ENCODE measurements at regions not wholly inside any gene's neighbourhood (a gene's known extent, or its start where the extent isn't known, plus 50 kb on each side); places are given as distances from the start of the nearest gene placed in this dataset.

DNA sequence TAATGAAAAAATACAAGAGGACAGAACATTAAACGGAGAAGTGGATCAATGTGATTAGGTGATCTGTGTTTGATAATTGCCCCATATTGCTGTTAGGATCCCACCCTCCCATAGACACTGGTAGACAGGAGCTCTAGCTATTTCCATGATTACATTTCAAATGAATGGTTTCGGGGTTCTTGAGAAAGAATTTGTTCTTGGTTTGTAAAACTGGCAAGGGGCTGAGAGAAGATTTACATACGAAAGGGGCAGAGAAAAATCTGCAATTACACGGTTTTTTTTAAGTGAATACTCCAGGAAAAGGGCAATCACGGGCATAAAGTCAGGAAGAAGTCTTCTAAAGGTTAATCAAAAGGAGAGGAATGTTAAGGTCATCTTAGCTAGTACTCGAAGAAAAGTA, 2125.7 kb upstream of the PCDH20 start:
- TF ChIP-seq LEF1 (IDR thresholded peaks at IDR 0.05; ENCODE audit: borderline replicate concordance) (no peak), BHLHE40 (IDR thresholded peaks at IDR 0.05; ENCODE audit: borderline replicate concordance) (no peak), TARDBP (IDR thresholded peaks at IDR 0.05) (no peak), HDGF (IDR thresholded peaks at IDR 0.05; ENCODE audit: borderline replicate concordance) (no peak), SP1 (IDR thresholded peaks at IDR 0.05) (no peak), FOXK2 (IDR thresholded peaks at IDR 0.05) (no peak), FOXM1 (IDR thresholded peaks at IDR 0.05; ENCODE audit: borderline replicate concordance) (no peak), FOXA1 (IDR thresholded peaks at IDR 0.05) (no peak), CTBP1 (IDR thresholded peaks at IDR 0.05; ENCODE audit: borderline replicate concordance) (no peak), NFRKB (IDR thresholded peaks at IDR 0.05) (no peak), ZNF384 (IDR thresholded peaks at IDR 0.05) (no peak), ARNT (IDR thresholded peaks at IDR 0.05) (no peak), SUZ12 (IDR thresholded peaks at IDR 0.05) (no peak), ELF4 (IDR thresholded peaks at IDR 0.05) (no peak), L3MBTL2 (conservative IDR thresholded peaks at IDR 0.05) (no peak)
- TF ChIP-seq, protein P1, sequence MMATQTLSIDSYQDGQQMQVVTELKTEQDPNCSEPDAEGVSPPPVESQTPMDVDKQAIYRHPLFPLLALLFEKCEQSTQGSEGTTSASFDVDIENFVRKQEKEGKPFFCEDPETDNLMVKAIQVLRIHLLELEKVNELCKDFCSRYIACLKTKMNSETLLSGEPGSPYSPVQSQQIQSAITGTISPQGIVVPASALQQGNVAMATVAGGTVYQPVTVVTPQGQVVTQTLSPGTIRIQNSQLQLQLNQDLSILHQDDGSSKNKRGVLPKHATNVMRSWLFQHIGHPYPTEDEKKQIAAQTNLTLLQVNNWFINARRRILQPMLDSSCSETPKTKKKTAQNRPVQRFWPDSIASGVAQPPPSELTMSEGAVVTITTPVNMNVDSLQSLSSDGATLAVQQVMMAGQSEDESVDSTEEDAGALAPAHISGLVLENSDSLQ (IDR thresholded peaks at IDR 0.05): no peak
- DNase-seq (ENCODE audit: extremely low spot score): no peak
- ChIA-PET CTCF (no interaction called here), POLR2A (no interaction called here)

DNA sequence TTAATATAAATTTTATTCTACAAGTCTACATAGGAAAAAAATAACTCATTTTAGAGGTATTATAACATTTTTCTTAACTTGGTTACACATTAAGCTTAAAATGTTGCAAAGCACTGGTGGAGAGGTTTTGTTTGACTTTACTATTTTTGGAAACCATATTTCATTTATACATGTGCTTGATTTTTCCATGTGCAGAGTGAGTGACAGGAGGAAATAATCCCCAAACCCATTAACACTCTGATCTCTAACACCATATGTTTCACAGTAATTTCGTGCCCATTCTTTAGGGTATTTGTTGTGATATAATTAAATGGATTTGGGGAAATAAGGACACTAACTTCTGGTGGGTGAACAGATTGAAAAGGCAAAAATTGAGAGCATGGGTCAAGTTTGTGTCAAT, 2124.4 kb upstream of the PCDH20 start:
- POLR2A ChIA-PET: no interaction called here
- CTCF ChIA-PET: no interaction called here
- DNase-seq (ENCODE audit: extremely low spot score): no peak
- TF ChIP-seq ELF4 (IDR thresholded peaks at IDR 0.05) (no peak), LEF1 (IDR thresholded peaks at IDR 0.05; ENCODE audit: borderline replicate concordance) (0 out of 2 replicates have a peak, but pooled peaks have one; percentile 27), HDGF (IDR thresholded peaks at IDR 0.05; ENCODE audit: borderline replicate concordance) (no peak)
- TF ChIP-seq, protein P1 (IDR thresholded peaks at IDR 0.05): peak; percentile 52; the same call in 1 of the 2 replicates

DNA sequence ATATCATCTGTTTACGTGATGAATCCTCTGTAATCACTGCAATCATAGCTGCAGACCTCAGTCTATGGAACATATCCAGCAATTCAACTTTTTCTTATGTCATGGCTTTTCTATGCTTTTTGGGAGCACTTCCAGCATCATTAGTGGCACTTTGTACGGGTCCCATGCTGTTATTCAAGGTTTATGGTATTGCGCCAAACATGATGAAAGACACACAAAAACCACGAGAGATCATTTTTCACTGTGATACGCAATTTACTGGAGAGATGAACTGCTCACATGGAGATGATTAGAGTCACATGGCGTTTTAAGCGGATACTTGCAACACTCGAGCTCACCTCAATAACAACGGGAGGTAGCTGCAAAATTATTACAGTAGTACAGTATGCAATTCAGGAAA, 2101.7 kb upstream of the PCDH20 start:
- ChIA-PET CTCF (interaction anchor here (0.5 to 0.6 kb wide), 2 partner anchors 17 to 212 kb away, joined by 3 to 4 read pairs; no protein-coding TSS in a partner anchor), POLR2A (no interaction called here)
- peak; percentile 49 for DNase-seq (ENCODE audit: extremely low spot score)
- TF ChIP-seq ARNT (IDR thresholded peaks at IDR 0.05) (no peak), LEF1 (IDR thresholded peaks at IDR 0.05; ENCODE audit: borderline replicate concordance) (0 out of 2 replicates have a peak, but pooled peaks have one; percentile 53), FOXK2 (IDR thresholded peaks at IDR 0.05) (no peak; the same call in 1 of the 2 replicates), SUZ12 (IDR thresholded peaks at IDR 0.05) (no peak), TARDBP (IDR thresholded peaks at IDR 0.05) (peak; percentile 68; the same call in 1 of the 2 replicates), ELF4 (IDR thresholded peaks at IDR 0.05) (no peak), BHLHE40 (IDR thresholded peaks at IDR 0.05; ENCODE audit: borderline replicate concordance) (no peak), FOXM1 (IDR thresholded peaks at IDR 0.05; ENCODE audit: borderline replicate concordance) (no peak), CTBP1 (IDR thresholded peaks at IDR 0.05; ENCODE audit: borderline replicate concordance) (peak; percentile 98), ZNF384 (IDR thresholded peaks at IDR 0.05) (0 out of 2 replicates have a peak, but pooled peaks have one; percentile 11), L3MBTL2 (conservative IDR thresholded peaks at IDR 0.05) (peak; percentile 78), HDGF (IDR thresholded peaks at IDR 0.05; ENCODE audit: borderline replicate concordance) (no peak), SP1 (IDR thresholded peaks at IDR 0.05) (no peak), NFRKB (IDR thresholded peaks at IDR 0.05) (no peak), FOXA1 (IDR thresholded peaks at IDR 0.05) (no peak; the same call in none of the 2 replicates)
- TF ChIP-seq, protein P1 (IDR thresholded peaks at IDR 0.05): peak; percentile 85

DNA sequence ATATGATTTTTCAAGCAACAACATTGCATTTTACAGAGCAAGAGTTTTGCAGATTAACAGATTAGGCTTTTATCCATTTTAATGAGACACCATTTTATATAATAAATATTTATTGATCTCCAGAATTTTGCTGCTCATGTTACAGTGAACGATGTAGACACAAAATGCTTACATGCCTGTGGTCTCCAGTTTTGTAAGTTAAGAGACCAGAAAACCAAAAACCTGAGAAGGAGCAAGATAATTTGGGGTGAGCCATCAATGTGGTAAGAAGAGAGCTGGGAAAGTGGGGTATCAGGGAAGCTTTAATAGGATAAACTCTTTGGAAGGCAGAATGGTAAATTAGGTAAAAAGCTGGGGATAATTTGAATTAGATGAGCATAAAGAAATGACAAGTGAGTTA, 2100.5 kb upstream of the PCDH20 start:
- ChIA-PET POLR2A (no interaction called here), CTCF (no interaction called here)
- no peak for DNase-seq (ENCODE audit: extremely low spot score)
- TF ChIP-seq ELF4 (IDR thresholded peaks at IDR 0.05): no peak
- no peak for TF ChIP-seq NFRKB (IDR thresholded peaks at IDR 0.05)
- TF ChIP-seq, protein P1 (IDR thresholded peaks at IDR 0.05): no peak
- TF ChIP-seq BHLHE40 (IDR thresholded peaks at IDR 0.05; ENCODE audit: borderline replicate concordance): no peak
- TF ChIP-seq FOXK2 (IDR thresholded peaks at IDR 0.05): no peak
- no peak for TF ChIP-seq FOXM1 (IDR thresholded peaks at IDR 0.05; ENCODE audit: borderline replicate concordance)
- no peak for TF ChIP-seq ZNF384 (IDR thresholded peaks at IDR 0.05)
- TF ChIP-seq HDGF (IDR thresholded peaks at IDR 0.05; ENCODE audit: borderline replicate concordance): no peak
- TF ChIP-seq SUZ12 (IDR thresholded peaks at IDR 0.05): no peak
- TF ChIP-seq TARDBP (IDR thresholded peaks at IDR 0.05): no peak

DNA sequence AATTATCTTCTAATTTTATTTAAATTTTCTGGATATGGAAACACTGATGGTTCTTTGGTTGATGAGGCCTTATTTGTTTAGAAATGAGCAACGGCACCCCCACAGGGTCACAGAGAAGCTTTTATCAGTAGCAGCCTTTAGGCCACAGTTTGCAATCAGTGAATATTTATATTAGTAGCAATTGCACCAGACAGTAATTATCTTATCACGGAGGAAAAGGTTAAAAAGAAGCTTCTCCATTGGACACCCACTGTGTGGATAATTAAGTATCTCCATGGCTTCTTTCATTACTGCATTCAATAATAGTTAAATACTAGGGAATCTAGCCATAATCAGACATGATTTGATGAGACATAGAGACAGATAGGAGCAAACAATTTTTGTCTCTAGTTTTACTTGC, 2099.2 kb upstream of the PCDH20 start:
- POLR2A ChIA-PET: no interaction called here
- TF ChIP-seq ZNF384 (IDR thresholded peaks at IDR 0.05): no peak
- TF ChIP-seq HDGF (IDR thresholded peaks at IDR 0.05; ENCODE audit: borderline replicate concordance): no peak
- no peak for TF ChIP-seq LEF1 (IDR thresholded peaks at IDR 0.05; ENCODE audit: borderline replicate concordance)
- no peak for TF ChIP-seq SUZ12 (IDR thresholded peaks at IDR 0.05)
- TF ChIP-seq FOXA1 (IDR thresholded peaks at IDR 0.05): no peak
- TF ChIP-seq NFRKB (IDR thresholded peaks at IDR 0.05): no peak
- no peak for TF ChIP-seq L3MBTL2 (conservative IDR thresholded peaks at IDR 0.05)
- TF ChIP-seq SP1 (IDR thresholded peaks at IDR 0.05): no peak
- TF ChIP-seq TARDBP (IDR thresholded peaks at IDR 0.05): no peak
- no peak for TF ChIP-seq CTBP1 (IDR thresholded peaks at IDR 0.05; ENCODE audit: borderline replicate concordance)
- no peak for TF ChIP-seq FOXM1 (IDR thresholded peaks at IDR 0.05; ENCODE audit: borderline replicate concordance)
- no peak for TF ChIP-seq BHLHE40 (IDR thresholded peaks at IDR 0.05; ENCODE audit: borderline replicate concordance)
- CTCF ChIA-PET: no interaction called here
- DNase-seq (ENCODE audit: extremely low spot score): no peak

All from HEK293T (cell line).